GM21447 (cell line): ENCODE measurements at regions not wholly inside any gene's neighbourhood (a gene's known extent, or its start where the extent isn't known, plus 50 kb on each side); places are given as distances from the start of the nearest gene placed in this dataset.
"Not testable (repeated sequence)": the region's sequence is repeated elsewhere in the genome, so short reads cannot be mapped to it uniquely, and the experiment has no call there.

Experiments used
- ATAC-seq: cut with Tn5 transposase; IDR thresholded peaks from one replicate; pipeline ENCODE4 v1.9.1; 2021; ENCODE audit not compliant: unreplicated experiment

DNA sequence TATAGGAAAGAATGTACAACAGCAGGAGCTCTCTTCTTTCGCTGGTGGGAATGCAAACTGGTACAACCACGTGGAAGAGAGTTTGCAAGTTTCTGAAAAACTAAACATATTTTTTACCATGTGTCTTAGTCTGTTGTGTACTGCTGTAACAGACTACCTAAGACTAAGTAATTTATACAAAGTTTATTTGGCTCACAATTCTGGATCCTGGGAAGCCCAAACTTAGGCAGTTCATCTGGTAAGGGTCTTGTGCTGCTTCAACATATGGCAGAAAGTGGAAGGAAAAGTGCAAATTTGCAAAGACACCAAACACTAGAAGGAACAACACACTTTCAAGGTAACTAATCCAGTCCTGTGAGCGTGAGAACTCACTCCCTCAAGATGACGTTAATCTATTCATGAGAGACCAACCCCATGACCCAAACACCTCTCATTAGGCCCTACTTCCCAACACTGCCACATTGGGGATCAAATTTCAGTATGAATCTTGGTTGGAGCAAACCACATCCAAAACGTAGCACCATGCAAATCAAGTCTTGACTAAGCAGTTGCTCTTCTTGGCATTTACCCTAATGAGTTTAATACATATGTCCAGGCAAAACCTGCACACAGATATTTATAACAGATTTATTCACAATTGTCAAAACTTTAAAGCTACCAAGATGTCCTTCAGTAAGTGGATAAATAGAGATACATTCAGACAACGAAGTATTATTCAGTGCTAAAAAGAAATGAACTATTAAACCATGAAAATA lies 481.9 kb upstream of the FOXG1 start:
- ATAC-seq: no peak

DNA sequence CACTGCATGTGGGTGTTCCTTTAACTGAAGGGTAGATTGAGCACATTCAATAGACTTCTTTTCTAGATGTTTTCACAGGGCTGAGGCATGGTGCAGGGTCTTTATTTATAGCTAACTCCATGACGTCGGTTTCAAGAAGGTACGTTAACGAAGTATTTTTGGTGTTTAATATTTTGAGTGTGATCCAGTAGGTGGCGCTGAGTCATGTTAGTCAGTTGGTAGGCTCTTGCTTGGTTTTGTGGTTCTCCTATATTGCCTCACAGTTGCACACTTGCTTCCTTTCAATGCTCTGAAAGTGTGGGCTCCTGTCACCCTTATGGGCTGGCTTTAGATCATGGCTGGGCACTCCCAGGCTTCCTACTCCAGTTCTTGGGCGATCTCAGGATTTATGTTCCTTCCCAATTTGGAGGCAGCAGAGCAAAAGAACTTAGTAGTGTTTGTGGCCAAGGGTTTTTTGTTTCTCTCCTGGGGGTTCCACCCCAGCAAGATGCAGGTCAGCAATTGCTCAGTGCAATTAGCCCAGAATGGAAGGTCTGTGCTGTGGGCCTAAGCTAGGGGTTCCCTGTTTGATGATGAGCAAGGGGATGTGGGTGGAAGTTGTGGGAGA lies 471.6 kb upstream of the FOXG1 start:
- no peak for ATAC-seq

DNA sequence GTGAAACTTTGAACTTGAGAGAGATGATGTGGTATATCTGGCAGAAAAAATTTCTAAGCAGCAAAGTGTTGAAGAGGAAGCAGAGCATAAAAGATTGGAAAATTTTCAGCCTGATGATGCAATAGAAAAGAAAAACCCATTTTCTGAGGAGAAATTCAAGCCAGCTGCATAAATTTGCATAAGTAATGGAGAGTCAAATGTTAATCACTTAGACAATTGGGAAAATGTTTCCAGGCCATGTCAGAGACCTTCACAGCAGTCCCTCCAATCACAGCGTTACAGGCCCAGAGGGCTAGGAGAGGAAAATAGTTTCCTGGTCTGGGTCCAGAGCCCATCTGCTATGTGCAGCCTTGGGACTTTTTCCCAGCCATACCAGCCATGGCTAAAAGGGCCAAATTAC lies 469.0 kb upstream of the FOXG1 start:
- ATAC-seq: no peak

DNA sequence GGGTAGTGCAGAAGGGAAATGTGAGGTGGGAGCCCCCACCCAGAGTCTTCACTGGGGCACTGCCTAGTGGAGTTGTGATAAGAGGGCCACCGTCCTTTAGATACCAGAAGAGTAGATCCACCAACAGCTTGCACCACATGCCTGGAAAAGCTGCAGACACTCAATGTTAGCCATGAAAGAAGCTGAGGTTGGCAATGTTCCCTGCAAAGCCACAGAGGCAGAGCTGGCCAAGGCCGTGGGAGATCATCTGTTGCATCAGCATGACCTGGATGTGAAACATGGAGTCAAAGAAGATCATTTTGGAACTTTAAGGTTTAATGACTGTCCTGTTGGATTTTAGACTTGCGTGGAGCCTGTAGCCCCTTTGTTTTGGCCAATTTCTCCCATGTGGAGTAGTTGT lies 468.4 kb upstream of the FOXG1 start:
- ATAC-seq: no peak

DNA sequence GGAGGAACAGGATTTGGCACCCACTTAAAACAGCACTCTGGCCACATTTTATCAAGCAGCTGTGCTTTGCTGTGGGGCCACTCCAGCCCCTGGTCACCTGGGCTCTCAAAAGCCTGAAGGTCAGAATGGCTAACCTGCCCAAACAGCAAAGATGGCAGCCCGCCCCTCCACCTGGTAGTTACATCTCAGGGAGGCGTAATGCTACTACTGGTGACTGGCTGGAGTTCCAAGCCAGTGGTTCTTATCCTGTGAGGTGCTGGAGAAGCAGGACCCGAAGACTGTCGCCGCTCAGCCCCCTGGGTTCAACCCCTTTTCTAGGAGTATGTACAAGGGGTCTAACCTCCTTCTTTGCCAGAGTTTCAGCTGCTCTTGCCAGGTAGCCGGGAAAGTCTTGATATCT lies 467.4 kb upstream of the FOXG1 start:
- ATAC-seq: no peak

DNA sequence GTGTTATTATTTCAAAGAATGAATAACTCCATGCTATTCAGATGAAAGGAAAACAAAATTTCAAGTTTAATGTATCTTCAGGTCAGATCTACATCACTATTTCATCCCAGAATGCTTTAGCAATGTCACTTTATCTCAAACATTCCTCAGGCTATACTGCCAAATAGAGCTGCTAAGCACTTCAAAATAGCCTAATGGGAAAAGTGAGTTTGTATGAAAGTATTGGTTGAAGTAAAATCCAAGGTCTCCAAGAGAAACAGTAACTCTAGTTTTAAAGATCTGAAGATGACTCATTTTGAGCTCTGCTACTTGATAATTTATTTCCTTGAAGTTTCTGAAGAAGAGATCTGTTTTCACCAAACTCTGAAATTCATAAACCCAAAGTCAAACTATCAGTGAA lies 466.2 kb upstream of the FOXG1 start:
- ATAC-seq: no peak

DNA sequence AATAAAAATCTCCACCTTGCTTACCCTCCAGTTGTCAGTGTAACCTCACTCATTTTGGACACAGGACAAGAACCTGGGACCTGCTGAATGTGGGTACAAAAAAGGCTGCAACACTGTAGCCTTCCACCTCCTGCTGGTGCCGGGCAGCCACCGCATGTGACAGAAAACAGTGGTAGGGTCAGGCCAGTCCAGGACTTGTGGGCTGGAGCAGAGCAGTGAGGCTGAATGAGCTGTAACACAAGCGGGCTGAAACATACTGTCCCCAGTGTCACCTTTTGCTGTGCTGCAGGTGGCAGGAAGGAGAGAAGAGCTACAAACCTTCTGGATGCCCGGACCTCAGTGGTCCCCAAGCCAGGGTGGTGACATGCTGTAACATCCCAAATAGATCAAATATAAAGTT lies 465.4 kb upstream of the FOXG1 start:
- no peak for ATAC-seq

DNA sequence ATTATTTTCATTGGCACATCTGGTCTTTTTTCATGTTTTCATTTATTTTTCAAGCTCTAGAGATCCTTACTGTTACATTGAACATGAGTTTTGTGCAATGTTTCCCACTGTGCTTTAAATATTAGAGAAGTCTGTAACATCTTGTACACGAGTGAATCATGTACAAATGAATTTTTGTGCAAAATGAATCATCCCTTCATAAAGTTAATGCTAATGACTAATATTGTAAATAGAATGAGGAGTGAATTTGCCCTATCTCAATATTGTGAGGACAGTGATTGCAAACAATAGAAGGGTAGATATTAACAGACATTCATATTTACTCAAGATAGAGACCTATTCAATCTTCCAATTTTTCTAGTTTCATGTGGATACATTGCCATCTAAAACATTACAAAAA lies 463.3 kb upstream of the FOXG1 start:
- no peak for ATAC-seq

DNA sequence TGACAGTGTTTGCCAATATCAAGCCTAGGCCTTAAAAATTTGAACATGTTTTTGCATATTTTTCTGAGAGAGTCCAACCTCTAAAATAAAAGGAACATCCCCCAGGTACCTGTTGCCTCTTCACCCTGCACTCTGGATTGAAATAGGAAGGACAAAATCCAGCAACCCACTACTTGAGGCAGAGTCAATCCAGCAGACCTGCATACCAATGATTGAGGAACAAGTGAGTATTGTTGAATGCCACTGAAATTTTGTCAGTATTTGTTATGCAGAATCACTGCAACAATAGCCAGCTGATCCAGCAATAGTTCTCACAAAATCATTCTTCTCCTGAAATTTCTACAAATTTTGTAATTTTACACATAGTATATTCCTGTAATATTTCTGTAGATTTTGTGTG lies 460.6 kb upstream of the FOXG1 start:
- ATAC-seq: no peak

DNA sequence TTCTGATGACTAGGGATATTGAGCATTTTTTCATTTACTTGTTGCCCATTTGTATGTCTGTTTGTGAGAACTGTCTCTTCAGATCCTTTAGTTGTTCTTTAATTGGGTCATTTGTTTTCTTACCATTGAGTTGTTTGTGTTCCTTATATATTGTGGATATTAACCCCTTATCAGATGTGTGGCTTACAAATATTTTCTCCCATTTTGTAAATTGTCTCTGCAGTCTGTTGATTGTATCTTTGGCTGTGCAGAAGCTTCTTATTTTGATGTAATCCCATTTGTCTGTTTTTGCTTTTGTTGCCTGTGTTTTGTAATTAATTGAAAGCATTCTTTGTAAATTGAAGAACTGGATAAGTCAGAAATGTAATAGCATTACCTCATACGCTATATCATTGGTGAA lies 459.1 kb upstream of the FOXG1 start:
- no peak for ATAC-seq

DNA sequence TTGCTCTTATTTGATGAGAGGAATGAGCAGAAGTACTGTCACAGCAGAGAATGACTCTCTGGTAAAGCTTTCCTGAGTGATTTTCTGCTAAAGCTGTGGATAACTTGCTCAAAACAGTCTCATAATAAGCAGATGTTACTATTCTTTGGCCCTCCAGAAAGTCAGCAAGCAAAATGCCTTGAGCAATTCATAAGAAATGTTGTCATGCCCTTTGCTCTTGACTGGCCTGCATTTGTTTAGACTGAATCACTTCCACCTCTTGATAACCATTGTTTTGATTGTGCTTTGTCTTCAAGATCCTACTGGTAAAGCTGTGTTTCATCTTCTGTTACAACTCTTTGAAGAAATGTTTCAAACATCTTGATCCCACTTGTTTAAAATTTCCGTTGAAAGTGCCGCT lies 457.9 kb upstream of the FOXG1 start:
- ATAC-seq: no peak

DNA sequence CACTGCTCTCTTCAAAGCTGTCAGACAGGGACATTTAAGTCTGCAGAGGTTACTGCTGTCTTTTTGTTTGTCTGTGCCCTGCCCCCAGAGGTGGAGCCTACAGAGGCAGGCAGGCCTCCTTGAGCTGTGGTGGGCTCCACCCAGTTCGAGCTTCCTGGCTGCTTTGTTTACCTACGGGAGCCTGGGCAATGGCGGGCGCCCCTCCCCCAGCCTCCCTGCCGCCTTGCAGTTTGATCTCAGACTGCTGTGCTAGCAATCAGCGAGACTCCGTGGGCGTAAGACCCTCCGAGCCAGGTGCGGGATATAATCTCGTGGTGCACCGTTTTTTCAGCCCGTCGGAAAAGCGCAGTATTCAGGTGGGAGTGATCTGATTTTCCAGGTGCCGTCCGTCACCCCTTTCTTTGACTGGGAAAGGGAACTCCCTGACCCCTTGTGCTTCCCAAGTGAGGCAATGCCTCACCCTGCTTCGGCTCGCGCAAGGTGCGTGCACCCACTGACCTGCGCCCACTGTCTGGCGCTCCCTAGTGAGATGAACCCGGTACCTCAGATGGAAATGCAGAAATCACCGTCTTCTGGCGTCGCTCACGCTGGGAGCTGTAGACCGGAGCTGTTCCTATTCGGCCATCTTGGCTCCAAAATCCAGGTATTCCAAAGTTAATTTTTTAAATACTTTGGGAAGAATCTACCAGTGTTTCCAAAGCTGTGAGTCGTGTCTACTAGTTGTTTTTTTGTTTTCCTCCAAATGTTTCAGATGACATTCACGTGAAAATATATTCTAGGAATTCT lies 448.5 kb upstream of the FOXG1 start:
- ATAC-seq: not testable (repeated sequence)

DNA sequence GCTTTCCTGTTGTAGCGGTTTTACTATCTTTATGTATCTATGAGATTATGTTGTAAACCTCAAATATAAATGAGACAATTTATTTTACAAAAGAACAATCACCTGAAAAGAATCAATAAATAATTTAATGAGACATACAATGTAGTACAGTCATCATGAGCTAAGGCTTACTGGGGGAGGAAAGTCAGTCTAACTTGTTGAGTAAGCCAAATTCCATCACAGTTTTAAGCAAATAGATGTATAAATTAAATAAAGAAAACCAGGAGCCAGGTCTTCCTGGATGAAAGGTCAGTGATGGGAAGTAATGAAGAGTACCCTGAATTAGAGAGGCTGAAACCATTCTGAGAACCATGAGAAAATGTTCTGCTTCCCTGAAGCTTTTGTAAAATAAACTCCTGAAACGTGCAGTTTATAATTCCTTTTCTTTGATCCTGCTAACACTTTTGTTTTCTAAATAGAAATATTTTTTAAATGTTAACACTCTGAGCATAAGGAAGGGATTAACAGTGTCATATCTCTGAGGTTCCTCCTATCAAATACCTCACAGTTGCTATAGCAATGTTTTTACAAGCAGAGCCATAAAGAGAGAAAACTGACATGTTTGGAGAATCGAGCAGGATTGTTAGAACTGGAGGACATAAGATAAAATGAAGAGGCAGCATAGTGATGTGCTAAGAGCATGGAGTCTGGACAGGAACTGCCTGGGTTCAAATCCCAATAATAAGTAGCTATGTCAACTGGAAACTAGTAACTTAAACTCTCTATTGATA lies 444.9 kb upstream of the FOXG1 start:
- no peak for ATAC-seq

DNA sequence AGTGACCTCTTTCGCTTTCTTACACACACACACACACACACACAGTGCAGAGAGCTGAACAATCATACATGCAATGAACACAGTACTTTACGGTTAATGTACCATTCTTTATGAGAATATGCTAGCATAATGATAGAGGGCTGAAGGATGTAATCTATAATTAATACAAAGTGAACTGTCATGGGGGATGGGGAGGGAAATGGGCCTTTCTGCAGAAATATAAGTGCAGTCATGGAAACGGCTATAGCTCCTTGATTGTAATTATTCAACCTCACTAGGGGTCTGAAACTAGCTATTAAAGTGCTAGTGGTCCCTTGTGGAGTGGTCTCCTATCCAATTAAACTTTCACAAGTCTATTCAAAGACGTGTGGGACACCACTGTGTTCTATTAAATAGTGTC lies 443.2 kb upstream of the FOXG1 start:
- ATAC-seq: no peak

DNA sequence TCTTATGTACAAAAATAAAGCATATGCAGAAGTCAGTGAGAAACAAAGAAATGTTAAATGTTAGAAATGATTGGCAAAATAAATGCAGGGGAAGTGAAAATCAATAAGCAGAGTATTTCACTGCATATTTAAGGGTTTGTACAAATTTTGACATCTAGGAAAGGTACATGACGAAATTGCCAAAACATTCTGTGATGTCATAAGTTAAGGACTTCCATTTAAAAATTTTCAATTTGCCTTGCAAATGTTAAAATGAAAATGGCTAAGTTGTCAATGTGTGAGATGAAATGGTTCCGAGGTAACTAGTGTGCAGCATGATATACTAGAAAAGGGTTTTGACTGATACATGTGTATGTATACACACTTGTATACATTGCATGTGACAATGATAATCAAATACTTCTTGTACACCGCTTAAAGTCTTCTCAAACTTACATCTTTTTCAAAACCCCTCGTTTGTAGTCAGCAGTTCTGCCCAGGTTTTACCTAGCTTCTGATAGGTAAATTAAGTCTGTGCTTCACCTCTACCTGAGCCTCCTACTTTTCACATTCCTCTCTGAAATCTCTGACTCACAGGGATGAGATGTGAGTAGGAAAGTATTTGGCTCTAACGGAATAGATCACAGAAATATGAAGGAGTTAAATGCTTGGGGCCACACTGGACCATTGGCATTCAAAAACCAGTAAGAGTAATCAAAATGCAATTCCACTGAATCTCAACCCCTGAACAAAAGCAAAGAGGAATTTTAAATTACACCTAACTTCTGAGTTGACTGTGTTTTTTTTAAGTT lies 442.4 kb upstream of the FOXG1 start:
- ATAC-seq: no peak

DNA sequence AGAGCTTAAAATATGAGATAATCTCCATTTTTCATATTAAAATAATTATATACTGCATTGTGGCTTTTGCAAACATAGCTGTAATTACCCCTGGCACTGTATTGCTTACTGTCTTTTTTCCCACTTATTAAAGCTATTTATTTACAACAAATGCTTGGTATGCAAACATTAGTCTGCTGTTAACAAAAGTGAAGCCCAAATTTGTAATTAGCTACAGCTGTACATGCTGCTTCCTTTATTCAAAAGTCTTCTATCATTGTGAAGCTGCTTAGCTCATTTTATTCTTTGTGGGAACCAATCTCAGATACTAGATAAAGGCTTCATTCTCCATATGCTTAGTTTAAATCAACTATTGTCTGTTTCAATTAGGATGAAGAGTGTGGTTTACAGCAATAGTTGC lies 425.8 kb upstream of the FOXG1 start:
- ATAC-seq: no peak

DNA sequence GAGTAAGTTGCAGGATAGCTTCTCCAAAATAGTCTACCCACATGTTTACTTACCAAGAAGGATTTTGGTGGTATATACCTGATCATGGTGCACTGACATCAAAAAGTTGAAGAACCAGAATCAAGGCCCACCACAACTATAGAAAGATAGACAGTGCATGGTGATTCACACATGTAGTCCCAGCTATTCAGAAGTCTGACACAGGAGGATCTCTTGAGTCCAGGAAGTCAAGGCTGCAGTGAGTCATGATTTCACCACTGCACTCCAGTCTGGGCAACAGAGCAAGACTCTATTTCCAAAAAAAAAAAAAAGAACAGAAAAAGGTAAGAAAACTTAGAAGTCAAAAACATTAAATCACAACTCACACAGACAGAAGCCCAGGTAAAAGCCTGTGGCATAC lies 422.2 kb upstream of the FOXG1 start:
- ATAC-seq: no peak

DNA sequence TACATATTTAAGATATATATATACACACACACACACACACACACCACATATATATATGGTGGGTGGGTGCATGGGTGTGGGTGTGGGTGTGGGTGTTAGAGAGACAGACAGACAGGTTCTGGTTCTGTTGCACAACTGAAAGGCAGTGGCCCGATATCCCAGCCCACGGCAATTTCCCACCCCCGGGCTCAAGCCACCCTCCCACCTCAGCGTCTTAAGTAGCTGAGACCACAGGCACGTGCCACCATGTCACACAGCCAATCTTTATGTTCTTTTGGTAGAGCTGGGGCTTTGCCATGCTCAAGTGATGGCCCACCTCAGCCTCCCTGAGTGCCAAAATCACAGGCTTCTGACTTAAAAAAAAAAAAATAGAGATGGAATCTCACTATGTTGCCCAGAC lies 417.8 kb upstream of the FOXG1 start:
- no peak for ATAC-seq

DNA sequence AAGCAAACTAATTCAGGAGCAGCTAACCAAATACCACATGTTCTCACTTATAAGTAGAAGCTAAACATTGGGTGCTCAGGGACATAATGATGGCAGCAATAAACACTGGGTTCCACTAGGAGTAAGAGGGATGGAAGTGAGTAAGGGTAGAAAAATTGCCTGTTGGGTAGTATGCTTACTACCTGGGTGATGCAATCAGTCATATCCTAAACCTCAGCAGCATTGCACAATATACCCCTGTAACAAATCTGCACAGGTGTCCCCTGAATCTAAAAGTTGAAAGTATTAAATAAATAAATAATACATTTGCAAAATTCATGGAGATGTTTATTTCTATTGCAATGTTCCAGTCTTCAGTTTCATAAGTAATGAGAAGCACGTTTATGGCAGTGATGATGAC lies 409.8 kb upstream of the FOXG1 start:
- no peak for ATAC-seq

DNA sequence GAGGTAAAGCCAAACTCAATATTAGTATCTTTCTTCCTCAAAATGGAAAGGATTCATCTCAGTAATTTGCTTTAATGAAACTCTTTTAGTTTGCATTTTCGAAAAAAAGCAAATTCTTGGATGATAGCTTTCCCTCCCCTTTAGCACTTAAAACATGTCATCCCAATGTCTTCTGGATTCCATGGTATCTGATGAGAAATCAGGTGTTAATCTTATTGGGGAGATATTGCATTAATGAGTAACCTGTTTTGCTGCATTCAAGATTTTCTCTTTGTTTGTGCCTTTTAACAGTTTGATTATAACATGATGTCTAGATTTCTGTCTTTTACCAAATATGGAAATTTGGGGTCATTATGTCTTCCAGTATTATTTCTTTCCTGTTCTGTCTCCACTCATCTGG lies 405.1 kb upstream of the FOXG1 start:
- no peak for ATAC-seq

DNA sequence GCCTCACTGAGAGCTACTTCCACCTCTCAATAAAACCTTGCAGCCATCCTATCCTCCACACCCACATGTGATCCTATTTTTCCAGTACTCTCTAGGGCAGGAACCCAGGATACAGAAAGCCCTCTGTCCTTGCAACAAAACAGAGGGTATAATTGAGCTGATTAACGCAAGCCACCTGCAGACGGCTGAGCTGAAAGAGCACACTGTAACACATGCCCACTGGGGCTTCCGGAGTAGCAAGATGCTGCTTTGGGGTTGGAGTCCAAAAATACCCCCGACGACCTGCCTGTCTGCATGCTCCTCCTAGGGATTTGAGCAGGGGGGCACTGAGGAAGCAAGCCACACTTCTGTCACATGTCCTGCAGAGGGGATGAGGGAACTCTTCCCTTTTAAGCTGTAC lies 401.1 kb upstream of the FOXG1 start:
- ATAC-seq: no peak
